ENCODE measurements at regions not wholly inside any gene's neighbourhood (a gene's known extent, or its start where the extent isn't known, plus 50 kb on each side); places are given as distances from the start of the nearest gene placed in this dataset.

DNA sequence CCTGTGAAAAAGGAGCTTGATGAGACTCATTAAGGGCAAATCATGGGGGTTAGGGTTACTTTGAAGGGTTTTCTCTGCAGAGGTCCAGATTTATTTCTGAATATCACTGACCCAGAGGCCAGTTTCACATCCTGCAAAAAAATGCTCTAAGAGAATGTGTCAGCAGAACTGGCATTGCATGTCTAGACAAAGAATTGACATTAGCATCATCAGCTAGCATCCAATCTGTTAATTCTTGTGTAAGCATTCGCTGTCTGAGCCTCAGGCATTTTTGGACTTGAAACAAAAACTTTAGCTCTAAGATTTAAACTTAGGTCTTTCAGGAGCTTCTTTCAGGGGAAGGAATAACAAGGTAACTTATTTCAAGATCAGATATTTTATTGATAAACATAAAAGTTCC is 187.9 kb upstream of the ELL2 start:
- no peak overlapping the region for H3K9ac ChIP-seq (replicated peaks; ENCODE audit: extremely low read depth, insufficient read depth, low read length)
- no peaks in the 10 kb centered on the region for H3K4me1 ChIP-seq (ENCODE audit: control insufficient read depth, extremely low read depth, insufficient read depth, low read length)
- DNase-seq (ENCODE audit: low read depth, low spot score) (no peak), FAIRE-seq (no peak)
- no peak overlapping the region for H3K4me2 ChIP-seq (ENCODE audit: insufficient read depth, low read length)
- H4K20me1 ChIP-seq (replicated peaks; ENCODE audit: control insufficient read depth, extremely low read depth, insufficient read depth, low read length), result no peaks in the 10 kb centered on the region
- no peaks in the 10 kb centered on the region for H3K79me2 ChIP-seq (ENCODE audit: control insufficient read depth, insufficient read depth, low read length)
- no peaks in the 10 kb centered on the region for H3K9me1 ChIP-seq (replicated peaks; ENCODE audit: control insufficient read depth, extremely low read depth, insufficient read depth, low read length)
- no peak overlapping the region for H3K27ac ChIP-seq (ENCODE audit: insufficient read depth, low read depth, low read length)
- no TSS peak for BruUV-seq (replicated peaks)
- no peak for TF ChIP-seq EZH2 (IDR thresholded peaks at IDR 0.05; ENCODE audit: borderline replicate concordance, low read depth, low read length, severe bottlenecking)
- TF ChIP-seq, protein P1, sequence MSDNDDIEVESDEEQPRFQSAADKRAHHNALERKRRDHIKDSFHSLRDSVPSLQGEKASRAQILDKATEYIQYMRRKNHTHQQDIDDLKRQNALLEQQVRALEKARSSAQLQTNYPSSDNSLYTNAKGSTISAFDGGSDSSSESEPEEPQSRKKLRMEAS (IDR thresholded peaks at IDR 0.05; ENCODE audit: insufficient read depth, insufficient read length), result no peak
- TF ChIP-seq, protein P2, sequence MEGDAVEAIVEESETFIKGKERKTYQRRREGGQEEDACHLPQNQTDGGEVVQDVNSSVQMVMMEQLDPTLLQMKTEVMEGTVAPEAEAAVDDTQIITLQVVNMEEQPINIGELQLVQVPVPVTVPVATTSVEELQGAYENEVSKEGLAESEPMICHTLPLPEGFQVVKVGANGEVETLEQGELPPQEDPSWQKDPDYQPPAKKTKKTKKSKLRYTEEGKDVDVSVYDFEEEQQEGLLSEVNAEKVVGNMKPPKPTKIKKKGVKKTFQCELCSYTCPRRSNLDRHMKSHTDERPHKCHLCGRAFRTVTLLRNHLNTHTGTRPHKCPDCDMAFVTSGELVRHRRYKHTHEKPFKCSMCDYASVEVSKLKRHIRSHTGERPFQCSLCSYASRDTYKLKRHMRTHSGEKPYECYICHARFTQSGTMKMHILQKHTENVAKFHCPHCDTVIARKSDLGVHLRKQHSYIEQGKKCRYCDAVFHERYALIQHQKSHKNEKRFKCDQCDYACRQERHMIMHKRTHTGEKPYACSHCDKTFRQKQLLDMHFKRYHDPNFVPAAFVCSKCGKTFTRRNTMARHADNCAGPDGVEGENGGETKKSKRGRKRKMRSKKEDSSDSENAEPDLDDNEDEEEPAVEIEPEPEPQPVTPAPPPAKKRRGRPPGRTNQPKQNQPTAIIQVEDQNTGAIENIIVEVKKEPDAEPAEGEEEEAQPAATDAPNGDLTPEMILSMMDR (IDR thresholded peaks at IDR 0.05; ENCODE audit: extremely low read depth in 1 of 2, insufficient read depth in 1 of 2, low read depth in 1 of 2, low read length in 2 of 2), result no peak
- POLR2A ChIA-PET, result no interaction called here
- dilution Hi-C loops (cut with MboI; ENCODE audit: extremely low pct_ligation_motif_present, low sequenced_read_pairs), result no loop called here
- H3K4me3 ChIP-seq (replicated peaks in 1 of 3; ENCODE audit: insufficient read depth in 1 of 3, low read depth in 1 of 3, low read length in 3 of 3), result no peak overlapping the region
- H2AFZ ChIP-seq (ENCODE audit: low read depth, low read length), result no peak overlapping the region
- no peaks in the 10 kb centered on the region for H3K9me3 ChIP-seq (replicated peaks; ENCODE audit: control insufficient read depth, insufficient read depth, low read length)
- intact Hi-C loops (cut with micrococcal nuclease), result no loop called here
- no peaks in the 10 kb centered on the region for H3K36me3 ChIP-seq (ENCODE audit: control insufficient read depth in 2 of 2, extremely low read depth in 1 of 2, insufficient read depth in 2 of 2, low read length in 2 of 2)
- CTCF ChIA-PET, result interaction anchor here (0.7 to 1.2 kb wide), 2 partner anchors 22 to 48 kb away, joined by 3 read pairs; no protein-coding TSS in a partner anchor
- H3K27me3 ChIP-seq (ENCODE audit: control insufficient read depth in 2 of 2, insufficient read depth in 2 of 2, low read length in 2 of 2), result no peaks in the 10 kb centered on the region

DNA sequence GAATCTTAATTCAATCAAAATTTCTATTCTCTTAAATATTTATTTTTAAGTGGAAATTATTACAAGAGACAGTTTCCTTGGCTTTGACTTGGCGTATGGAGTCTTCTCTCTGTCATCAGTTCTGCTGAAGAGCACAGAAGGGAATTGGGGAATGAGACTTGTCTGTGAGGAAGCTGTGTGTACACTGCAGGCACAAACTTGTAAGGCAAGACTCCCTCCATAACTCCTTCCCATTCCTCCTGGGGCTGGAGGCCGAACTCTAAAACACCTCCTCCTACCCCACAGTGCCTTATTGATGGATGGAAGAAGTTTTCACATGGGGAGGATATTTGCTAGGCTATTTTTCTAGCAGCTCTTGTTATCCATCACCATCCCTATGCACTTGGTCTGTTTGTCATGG is 187.4 kb upstream of the ELL2 start:
- no peaks in the 10 kb centered on the region for H3K36me3 ChIP-seq (ENCODE audit: control insufficient read depth in 2 of 2, extremely low read depth in 1 of 2, insufficient read depth in 2 of 2, low read length in 2 of 2)
- no peak overlapping the region for H3K9ac ChIP-seq (replicated peaks; ENCODE audit: extremely low read depth, insufficient read depth, low read length)
- H3K4me3 ChIP-seq (replicated peaks in 1 of 3; ENCODE audit: insufficient read depth in 1 of 3, low read depth in 1 of 3, low read length in 3 of 3), result no peak overlapping the region
- H3K27me3 ChIP-seq (ENCODE audit: control insufficient read depth in 2 of 2, insufficient read depth in 2 of 2, low read length in 2 of 2), result no peaks in the 10 kb centered on the region
- no peaks in the 10 kb centered on the region for H3K79me2 ChIP-seq (ENCODE audit: control insufficient read depth, insufficient read depth, low read length)
- no TSS peak for BruUV-seq (replicated peaks)
- TF ChIP-seq MYC (IDR thresholded peaks at IDR 0.05; ENCODE audit: low read depth, low read length) (no peak), FOS (IDR thresholded peaks at IDR 0.05; ENCODE audit: borderline replicate concordance, insufficient read depth, low read length) (no peak), EZH2 (IDR thresholded peaks at IDR 0.05; ENCODE audit: borderline replicate concordance, low read depth, low read length, severe bottlenecking) (no peak), GATA2 (IDR thresholded peaks at IDR 0.05; ENCODE audit: insufficient read depth, insufficient read length, low read depth, low read length) (no peak), POLR2A (IDR thresholded peaks at IDR 0.05; ENCODE audit: low read depth, low read length) (no peak), JUN (IDR thresholded peaks at IDR 0.05; ENCODE audit: borderline replicate concordance, insufficient read depth, insufficient read length, low read depth) (no peak), POLR2AphosphoS5 (IDR thresholded peaks at IDR 0.05; ENCODE audit: insufficient read depth, low read depth, low read length) (no peak)
- TF ChIP-seq, protein P1 (IDR thresholded peaks at IDR 0.05; ENCODE audit: insufficient read depth, insufficient read length), result no peak
- TF ChIP-seq, protein P2 (IDR thresholded peaks at IDR 0.05; ENCODE audit: extremely low read depth in 1 of 2, insufficient read depth in 1 of 2, low read depth in 1 of 2, low read length in 2 of 2), result no peak
- H3K9me3 ChIP-seq (replicated peaks; ENCODE audit: control insufficient read depth, insufficient read depth, low read length), result no peaks in the 10 kb centered on the region
- intact Hi-C loops (cut with micrococcal nuclease) (no loop called here), dilution Hi-C loops (cut with MboI; ENCODE audit: extremely low pct_ligation_motif_present, low sequenced_read_pairs) (no loop called here)
- FAIRE-seq (no peak), DNase-seq (ENCODE audit: low read depth, low spot score) (no peak)
- CTCF ChIA-PET, result interaction anchor here (0.7 kb wide), 1 partner anchor 47 kb away, joined by 3 read pairs; no protein-coding TSS in a partner anchor
- H3K4me2 ChIP-seq (ENCODE audit: insufficient read depth, low read length), result no peak overlapping the region
- POLR2A ChIA-PET, result no interaction called here
- no peaks in the 10 kb centered on the region for H3K9me1 ChIP-seq (replicated peaks; ENCODE audit: control insufficient read depth, extremely low read depth, insufficient read depth, low read length)
- no peaks in the 10 kb centered on the region for H4K20me1 ChIP-seq (replicated peaks; ENCODE audit: control insufficient read depth, extremely low read depth, insufficient read depth, low read length)
- H3K4me1 ChIP-seq (ENCODE audit: control insufficient read depth, extremely low read depth, insufficient read depth, low read length), result no peaks in the 10 kb centered on the region
- H2AFZ ChIP-seq (ENCODE audit: low read depth, low read length), result no peak overlapping the region
- no peak overlapping the region for H3K27ac ChIP-seq (ENCODE audit: insufficient read depth, low read depth, low read length)
